AG09319 (cell line): ENCODE measurements at regions not wholly inside any gene's neighbourhood (a gene's known extent, or its start where the extent isn't known, plus 50 kb on each side); places are given as distances from the start of the nearest gene placed in this dataset.

Experiments
- DNase-seq: peaks from one replicate; pipeline ENCODE4 v3.0.0-alpha.2; 2010; ENCODE audit warnings: low read depth; ENCODE audit errors: extremely low read depth
- CTCF ChIP-seq: IDR thresholded peaks from 2 replicates; pipeline ENCODE4 v1.5.1; 2011; ENCODE audit warnings: low read depth, mild to moderate bottlenecking, inconsistent platforms, low read length, moderate library complexity

GRCh38 chr6:68008445-68008844 lies 626.6 kb upstream of the ADGRB3 start:
- DNase-seq: no peak
- TF ChIP-seq CTCF: no peak

- no peak for TF ChIP-seq CTCF
- no peak for DNase-seq
Measured at GRCh38 chr6:68007717-68008116, 627.4 kb upstream of the ADGRB3 start.

- no peak for TF ChIP-seq CTCF
- no peak for DNase-seq
Measured at GRCh38 chr6:67986694-67987232, 648.3 kb upstream of the ADGRB3 start.

- no peak for DNase-seq
- TF ChIP-seq CTCF: no peak
Measured at GRCh38 chr6:67976486-67976885, 658.6 kb upstream of the ADGRB3 start.

- no peak for DNase-seq
- no peak for TF ChIP-seq CTCF
Measured at GRCh38 chr6:67974931-67975330, 660.2 kb upstream of the ADGRB3 start.

- DNase-seq: no peak
Measured at GRCh38 chr6:67971812-67972211, 663.3 kb upstream of the ADGRB3 start.

GRCh38 chr6:67966830-67967229 lies 668.3 kb upstream of the ADGRB3 start:
- no peak for TF ChIP-seq CTCF
- no peak for DNase-seq

More at GRCh38 chr6:67971812-67972211, 663.3 kb upstream of the ADGRB3 start:
- TF ChIP-seq CTCF: no peak
